Subcutaneous abdominal adipose tissue (tissue), 5 donors: ENCODE measurements at regions not wholly inside any gene's neighbourhood (a gene's known extent, or its start where the extent isn't known, plus 50 kb on each side); places are given as distances from the start of the nearest gene placed in this dataset.
"Not testable (repeated sequence)": the region's sequence is repeated elsewhere in the genome, so short reads cannot be mapped to it uniquely, and the experiment has no call there.

Experiments
- H3K27ac ChIP-seq: one replicate; pipeline ENCODE4 v1.7.0; 2013; ENCODE audit warnings: low read depth, mild to moderate bottlenecking, inconsistent platforms, low read length, moderate library complexity
- H3K27me3 ChIP-seq, 5 donors: one replicate each; pipeline ENCODE4 v1.7.0; 2013; ENCODE audit warnings: low read length in 5 of 5, inconsistent platforms in 1 of 5; ENCODE audit not compliant: control insufficient read depth in 5 of 5, insufficient read depth in 4 of 5
- H3K36me3 ChIP-seq, 5 donors: one replicate each; pipeline ENCODE4 v1.7.0; 2013; ENCODE audit warnings: low read length in 5 of 5; ENCODE audit not compliant: control insufficient read depth in 5 of 5, insufficient read depth in 5 of 5
- H3K4me1 ChIP-seq, 5 donors: one replicate each; pipeline ENCODE4 v1.7.0; 2013; ENCODE audit warnings: low read length in 5 of 5, mild to moderate bottlenecking in 3 of 5, moderate library complexity in 1 of 5; ENCODE audit not compliant: control insufficient read depth in 5 of 5, insufficient read depth in 5 of 5
- H3K4me3 ChIP-seq, 5 donors: one replicate each; pipeline ENCODE4 v1.7.0; 2013; ENCODE audit warnings: low read length in 5 of 5, low read depth in 1 of 5
- H3K9ac ChIP-seq, 5 donors: one replicate each; pipeline ENCODE4 v1.7.0; 2013; ENCODE audit warnings: low read length in 5 of 5, mild to moderate bottlenecking in 4 of 5, moderate library complexity in 3 of 5
- H3K9me3 ChIP-seq, 5 donors: one replicate each; pipeline ENCODE4 v1.7.0; 2013; ENCODE audit warnings: low read length in 5 of 5; ENCODE audit not compliant: control insufficient read depth in 5 of 5
- donor health status: healthy.
- donor health status: healthy.
- donor health status: healthy.
- donor health status: healthy.
- donor health status: healthy.

DNA sequence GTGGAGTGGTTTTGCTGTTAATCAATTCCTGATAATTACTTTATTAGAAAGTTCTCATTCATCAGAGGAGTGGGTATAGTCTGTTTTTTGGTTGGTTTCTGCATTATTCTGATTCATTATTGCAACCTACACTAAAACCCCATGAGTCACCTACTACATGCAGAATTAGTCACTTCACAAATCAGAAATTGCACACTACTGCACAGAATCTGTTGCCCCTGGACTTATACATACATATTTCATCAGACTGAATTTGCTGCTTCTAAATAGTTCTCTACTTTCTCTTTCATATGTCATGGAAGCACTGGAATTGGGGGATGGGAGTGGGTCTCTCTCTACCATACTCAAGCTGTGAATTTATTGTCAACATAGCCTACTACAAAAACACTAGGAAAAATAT, 585.1 kb downstream of the DNAH5 start:
- no peaks in the 10 kb centered on the region for H3K4me1 ChIP-seq
- H3K4me3 ChIP-seq, result no peak overlapping the region
- H3K9ac ChIP-seq, result no peak overlapping the region
- H3K9me3 ChIP-seq, result no peaks in the 10 kb centered on the region
- no peak overlapping the region for H3K27ac ChIP-seq
- no peaks in the 10 kb centered on the region for H3K36me3 ChIP-seq
- H3K27me3 ChIP-seq, result no peaks in the 10 kb centered on the region

DNA sequence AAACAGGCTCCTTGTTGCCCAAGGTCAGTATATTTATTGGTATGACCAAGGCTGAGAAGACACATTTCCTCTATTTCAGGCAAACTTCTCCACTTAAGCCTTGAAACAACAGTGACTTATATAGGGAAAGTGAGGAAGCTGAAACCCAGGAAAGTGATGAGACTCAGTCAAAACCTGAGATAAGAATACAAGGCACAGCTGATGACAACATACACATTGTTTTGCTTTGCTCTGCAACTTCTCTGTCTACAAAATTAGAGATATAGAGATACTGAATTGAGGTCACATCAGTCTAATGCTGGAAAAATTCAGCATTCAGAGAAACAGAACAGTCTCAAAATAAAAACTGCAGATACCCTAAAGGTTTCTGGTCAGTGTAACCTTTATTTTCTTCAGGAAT, 586.1 kb downstream of the DNAH5 start:
- H3K36me3 ChIP-seq, result no peaks in the 10 kb centered on the region
- H3K27me3 ChIP-seq, result no peaks in the 10 kb centered on the region
- H3K27ac ChIP-seq, result no peak overlapping the region
- H3K4me3 ChIP-seq, result no peak overlapping the region
- no peaks in the 10 kb centered on the region for H3K9me3 ChIP-seq
- no peak overlapping the region for H3K9ac ChIP-seq
- no peaks in the 10 kb centered on the region for H3K4me1 ChIP-seq

DNA sequence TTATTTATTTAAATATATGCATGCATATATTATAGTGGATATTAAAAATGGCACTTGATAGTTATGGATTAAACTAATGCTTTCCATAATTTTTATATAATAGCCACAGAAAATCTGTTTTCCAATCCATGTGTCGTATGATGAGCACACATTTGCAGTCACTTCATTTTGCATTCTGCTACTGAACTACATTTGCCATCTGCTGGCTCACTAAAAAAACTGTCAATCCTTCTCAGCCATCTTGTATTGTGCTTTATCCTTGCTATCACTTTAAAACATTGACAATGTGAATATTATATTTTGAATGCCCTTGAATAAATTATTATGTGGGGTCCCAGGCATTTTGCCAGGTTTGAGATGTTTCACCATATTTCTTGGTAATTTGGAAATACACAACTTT, 586.6 kb downstream of the DNAH5 start:
- H3K9ac ChIP-seq, result no peak overlapping the region
- H3K4me3 ChIP-seq, result no peak overlapping the region
- no peak overlapping the region for H3K27ac ChIP-seq
- no peaks in the 10 kb centered on the region for H3K9me3 ChIP-seq
- H3K4me1 ChIP-seq, result no peaks in the 10 kb centered on the region
- H3K27me3 ChIP-seq, result no peaks in the 10 kb centered on the region
- no peaks in the 10 kb centered on the region for H3K36me3 ChIP-seq

DNA sequence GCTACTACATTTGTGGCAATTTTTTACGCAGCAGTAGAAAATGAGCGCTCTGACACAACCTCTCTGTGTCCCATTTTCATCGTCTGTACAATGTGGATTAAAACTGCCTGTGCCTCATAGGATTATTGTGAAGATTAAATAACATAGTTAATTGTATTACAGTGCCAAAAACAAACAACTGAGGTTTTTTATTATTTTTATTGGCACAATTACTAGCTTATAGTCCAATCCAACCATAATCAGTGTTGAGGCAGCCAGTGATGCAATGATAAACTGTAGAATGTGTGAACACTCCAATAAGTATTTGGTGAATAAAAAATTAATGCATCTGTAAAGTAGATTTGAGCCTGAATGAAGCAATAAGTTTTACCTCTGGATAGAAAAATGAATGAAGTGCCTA, 588.3 kb downstream of the DNAH5 start:
- Histone ChIP-seq H3K4me1 (no peaks in the 10 kb centered on the region), H3K9ac (no peak overlapping the region), H3K36me3 (no peaks in the 10 kb centered on the region), H3K9me3 (no peaks in the 10 kb centered on the region), H3K27ac (no peak overlapping the region), H3K4me3 (no peak overlapping the region), H3K27me3 (no peaks in the 10 kb centered on the region)

DNA sequence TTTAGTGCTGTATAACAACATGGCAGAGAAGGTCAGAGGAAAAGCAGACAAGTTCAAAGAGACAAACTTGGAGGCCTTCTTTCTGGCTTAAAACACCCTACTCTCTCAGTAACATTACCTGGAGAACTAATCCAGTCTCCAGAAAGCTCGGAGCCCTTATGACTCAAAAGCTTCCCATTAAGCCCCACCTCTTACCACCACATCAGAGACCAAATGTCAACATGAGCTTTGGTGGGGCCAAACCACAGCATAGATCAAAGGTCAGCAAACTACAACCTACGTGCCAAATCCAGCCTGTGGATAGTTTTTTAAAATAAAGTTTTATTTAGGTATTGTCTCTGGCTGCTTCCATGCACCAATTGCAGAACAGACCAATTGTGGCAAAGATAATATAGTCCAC, 589.9 kb downstream of the DNAH5 start:
- no peak overlapping the region for H3K9ac ChIP-seq
- no peaks in the 10 kb centered on the region for H3K36me3 ChIP-seq
- no peak overlapping the region for H3K4me3 ChIP-seq
- no peak overlapping the region for H3K27ac ChIP-seq
- H3K9me3 ChIP-seq, result no peaks in the 10 kb centered on the region
- no peaks in the 10 kb centered on the region for H3K27me3 ChIP-seq
- H3K4me1 ChIP-seq, result no peaks in the 10 kb centered on the region

DNA sequence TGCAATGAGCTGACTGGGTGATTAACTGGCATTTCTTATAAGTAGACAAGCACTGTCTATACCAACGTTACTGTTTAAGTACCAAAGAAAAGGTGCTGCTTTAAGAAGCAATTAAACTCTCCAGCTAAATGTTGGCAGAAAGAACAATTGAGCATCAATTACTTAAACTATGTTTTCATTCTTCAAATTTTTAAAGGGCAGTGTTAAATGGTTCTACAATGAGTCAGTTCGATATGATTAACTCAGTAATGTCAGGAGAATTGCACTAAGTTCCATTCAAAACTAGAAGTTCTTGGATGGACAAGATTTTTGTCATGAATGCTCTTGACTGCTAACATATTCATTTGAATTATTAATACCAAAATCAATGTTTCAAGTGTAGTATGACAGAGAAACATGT, 593.7 kb downstream of the DNAH5 start:
- Histone ChIP-seq H3K27me3 (no peaks in the 10 kb centered on the region), H3K27ac (no peak overlapping the region), H3K9me3 (no peaks in the 10 kb centered on the region), H3K4me1 (no peaks in the 10 kb centered on the region), H3K4me3 (no peak overlapping the region), H3K36me3 (no peaks in the 10 kb centered on the region), H3K9ac (no peak overlapping the region)

DNA sequence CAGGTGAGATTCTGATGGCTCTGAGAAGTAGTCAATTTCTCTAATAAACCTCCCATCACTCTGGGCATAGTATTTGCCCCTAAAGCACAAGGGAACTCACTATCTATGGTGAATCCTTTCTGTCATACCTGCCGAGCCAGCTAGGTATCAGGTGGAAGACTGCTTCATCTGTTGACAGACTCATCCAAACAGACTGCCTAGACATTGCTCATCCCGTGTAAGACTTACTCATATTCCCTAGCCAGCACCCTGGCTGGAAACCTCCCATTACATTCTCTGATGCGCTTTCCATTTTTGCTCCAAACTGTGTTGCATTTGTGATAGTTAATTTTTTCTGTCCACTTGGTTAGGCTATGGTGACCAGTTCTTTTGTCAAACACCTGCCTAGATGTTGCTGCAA, 595.9 kb downstream of the DNAH5 start:
- H3K27ac ChIP-seq, result no peak overlapping the region
- H3K4me3 ChIP-seq, result no peak overlapping the region
- no peaks in the 10 kb centered on the region for H3K27me3 ChIP-seq
- no peaks in the 10 kb centered on the region for H3K4me1 ChIP-seq
- H3K9ac ChIP-seq, result no peak overlapping the region
- no peaks in the 10 kb centered on the region for H3K9me3 ChIP-seq
- H3K36me3 ChIP-seq, result no peaks in the 10 kb centered on the region

DNA sequence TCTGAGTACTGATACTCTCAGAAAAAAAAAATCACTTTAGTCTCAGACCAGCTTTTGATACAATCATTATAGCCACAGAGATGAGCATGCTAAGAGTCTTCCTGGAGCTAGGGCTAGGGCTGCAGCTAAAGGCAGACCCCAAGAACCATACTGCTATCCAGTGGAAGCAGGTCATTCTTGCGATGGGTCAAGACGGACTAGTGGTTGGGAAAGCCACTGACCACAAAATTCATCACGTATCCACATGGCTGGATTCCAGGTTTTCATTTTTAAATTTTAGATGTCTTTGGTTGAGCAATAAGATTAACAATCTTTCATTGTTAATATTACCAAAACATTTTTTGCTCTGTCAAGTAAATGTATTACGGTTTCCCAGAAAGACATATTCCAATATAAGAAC, 598.1 kb downstream of the DNAH5 start:
- Histone ChIP-seq H3K27me3 (no peaks in the 10 kb centered on the region), H3K9me3 (peaks cover 0 to 2% (median 0%) of the 10 kb centered on the region in 5 donors), H3K9ac (no peak overlapping the region), H3K4me1 (no peaks in the 10 kb centered on the region), H3K27ac (no peak overlapping the region), H3K4me3 (no peak overlapping the region), H3K36me3 (no peaks in the 10 kb centered on the region)

DNA sequence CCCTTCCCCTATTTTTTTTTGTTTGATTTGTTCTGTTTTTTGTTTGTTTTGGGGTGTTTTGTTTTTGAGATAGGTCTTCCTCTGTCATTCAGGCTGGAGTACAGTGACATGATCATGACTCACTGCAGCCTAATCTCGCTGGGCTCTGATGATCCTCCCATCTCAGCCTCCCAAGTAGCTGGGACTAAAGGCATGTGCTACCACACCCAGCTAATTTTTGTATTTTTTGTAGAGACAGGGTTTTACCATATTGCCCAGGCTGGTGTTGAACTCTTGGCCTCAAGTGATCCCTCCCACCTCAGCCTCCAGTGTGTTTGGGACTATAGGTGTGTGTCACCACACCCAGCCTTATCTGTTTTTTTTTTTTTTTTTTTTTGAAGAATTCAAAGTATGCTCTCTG, 605.4 kb downstream of the DNAH5 start:
- Histone ChIP-seq H3K36me3 (no peaks in the 10 kb centered on the region), H3K27me3 (no peaks in the 10 kb centered on the region), H3K9ac (no peak overlapping the region), H3K9me3 (peaks cover 0 to 8% (median 5%) of the 10 kb centered on the region in 5 donors), H3K4me1 (no peaks in the 10 kb centered on the region), H3K27ac (no peak overlapping the region), H3K4me3 (no peak overlapping the region)

DNA sequence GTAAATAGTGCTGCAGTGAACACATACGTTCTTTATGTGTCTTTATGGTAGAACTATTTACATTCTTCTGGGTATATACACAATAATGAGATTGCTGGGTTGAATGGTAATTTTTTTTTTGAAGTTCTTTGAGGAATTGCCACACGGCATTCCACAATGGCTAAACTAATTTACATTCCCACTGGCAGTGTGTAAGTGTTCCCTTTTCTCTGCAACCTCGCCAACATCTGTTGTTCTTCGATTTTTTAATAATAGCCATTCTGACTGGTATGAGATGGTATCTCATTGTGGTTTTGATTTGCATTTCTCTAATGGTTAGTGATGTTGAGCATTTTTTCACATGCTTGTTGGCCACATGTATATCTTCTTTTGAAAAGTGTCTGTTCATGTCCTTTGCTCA, 609.5 kb downstream of the DNAH5 start:
- not testable (repeated sequence) for H3K9ac ChIP-seq, H3K9me3 ChIP-seq, H3K27ac ChIP-seq, H3K4me3 ChIP-seq, H3K27me3 ChIP-seq, H3K36me3 ChIP-seq, H3K4me1 ChIP-seq

DNA sequence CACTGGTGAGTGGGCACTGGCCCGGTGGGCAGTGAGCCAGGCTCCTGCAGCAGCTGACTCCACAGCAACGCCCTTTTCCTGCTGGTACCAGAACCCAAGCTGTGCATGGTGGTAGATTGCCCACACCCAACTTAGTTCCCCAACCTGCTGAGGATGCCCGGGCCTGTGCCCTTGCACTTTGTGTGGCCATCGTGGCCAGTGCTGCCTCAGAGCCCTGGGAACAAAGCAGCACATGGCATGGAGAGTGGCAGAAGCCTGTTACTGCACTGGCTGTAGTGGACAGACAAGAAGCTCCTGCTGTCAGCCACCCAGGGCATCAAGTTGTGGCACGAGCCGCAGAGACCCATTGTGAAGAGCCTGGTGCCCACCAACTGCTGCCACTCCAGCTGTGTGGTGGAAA, 612.9 kb downstream of the DNAH5 start:
- no peak overlapping the region for H3K9ac ChIP-seq
- no peaks in the 10 kb centered on the region for H3K4me1 ChIP-seq
- H3K27ac ChIP-seq, result no peak overlapping the region
- H3K36me3 ChIP-seq, result no peaks in the 10 kb centered on the region
- H3K9me3 ChIP-seq, result peaks cover 0 to 8% (median 2%) of the 10 kb centered on the region in 5 donors
- no peaks in the 10 kb centered on the region for H3K27me3 ChIP-seq
- no peak overlapping the region for H3K4me3 ChIP-seq
